ENCODE measurements at regions not wholly inside any gene's neighbourhood (a gene's known extent, or its start where the extent isn't known, plus 50 kb on each side); places are given as distances from the start of the nearest gene placed in this dataset.

DNA sequence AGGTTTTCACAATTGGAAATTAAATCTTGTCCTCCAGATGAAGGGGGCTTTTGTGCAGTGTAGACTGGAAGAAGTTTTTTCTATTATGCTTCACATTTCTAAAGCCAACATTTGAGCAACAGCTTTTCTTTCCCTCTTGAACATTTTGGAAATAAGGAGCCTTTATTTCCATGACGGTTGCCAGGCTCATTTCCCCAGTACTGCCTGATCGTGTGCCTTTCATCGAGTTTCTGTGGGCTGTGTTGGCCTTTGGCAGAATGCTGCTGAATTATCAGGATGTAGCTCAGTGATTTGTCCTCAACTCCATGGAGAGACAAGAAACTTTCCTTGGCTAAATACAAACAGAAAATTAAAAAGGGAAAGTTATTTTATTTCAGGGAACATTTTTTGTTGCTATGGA is 314.8 kb upstream of the LRRC3B start (continued):
- TF ChIP-seq ATF3 (IDR thresholded peaks at IDR 0.05; ENCODE audit: insufficient read depth, low read depth, low read length) (no peak), RXRA (IDR thresholded peaks at IDR 0.05; ENCODE audit: insufficient read depth, low read depth, low read length) (no peak)
